Kidney epithelial cell (primary cell): ENCODE measurements at regions not wholly inside any gene's neighbourhood (a gene's known extent, or its start where the extent isn't known, plus 50 kb on each side); places are given as distances from the start of the nearest gene placed in this dataset.

Experiments
- DNase-seq: peaks from one replicate; pipeline ENCODE4 v3.0.0-alpha.2; 2010; ENCODE audit warnings: low read depth
- H3K27me3 ChIP-seq: 2 replicates; pipeline ENCODE4 v1.6.0; 2011; ENCODE audit warnings: low read length; ENCODE audit not compliant: control insufficient read depth, insufficient read depth
- H3K36me3 ChIP-seq: 2 replicates; pipeline ENCODE4 v1.5.1; 2011; ENCODE audit warnings: low read length; ENCODE audit not compliant: control insufficient read depth, insufficient read depth
- H3K4me3 ChIP-seq: 2 replicates; pipeline ENCODE4 v1.5.1; 2011; ENCODE audit warnings: low read depth, mild to moderate bottlenecking, control low read depth, low read length
- CTCF ChIP-seq: IDR thresholded peaks from 2 replicates; pipeline ENCODE4 v1.5.1; 2011; ENCODE audit warnings: mild to moderate bottlenecking, moderate library complexity, low read length, control low read depth, inconsistent platforms; ENCODE audit not compliant: insufficient read depth, poor library complexity, severe bottlenecking

GRCh38 chr6:97876711-97877110 lies 593.7 kb upstream of the MMS22L start:
- H3K36me3 ChIP-seq: no peaks in the 10 kb centered on the region
- no peak for DNase-seq
- H3K4me3 ChIP-seq: no peak overlapping the region
- no peaks in the 10 kb centered on the region for H3K27me3 ChIP-seq
- TF ChIP-seq CTCF: no peak

- no peak for TF ChIP-seq CTCF
These were observed 599.7 kb upstream of the MMS22L start for GRCh38 chr6:97882755-97883154.

GRCh38 chr6:97885325-97885724 lies 602.3 kb upstream of the MMS22L start:
- H3K4me3 ChIP-seq: no peak overlapping the region
- H3K36me3 ChIP-seq: no peaks in the 10 kb centered on the region
- DNase-seq: no peak
- no peaks in the 10 kb centered on the region for H3K27me3 ChIP-seq
- no peak for TF ChIP-seq CTCF

More at GRCh38 chr6:97882755-97883154, 599.7 kb upstream of the MMS22L start:
- no peak overlapping the region for H3K4me3 ChIP-seq
- no peaks in the 10 kb centered on the region for H3K27me3 ChIP-seq
- no peak for DNase-seq
- H3K36me3 ChIP-seq: no peaks in the 10 kb centered on the region

GRCh38 chr6:97885828-97886227 lies 602.8 kb upstream of the MMS22L start:
- DNase-seq: no peak
- Histone ChIP-seq H3K36me3 (no peaks in the 10 kb centered on the region), H3K4me3 (no peak overlapping the region), H3K27me3 (no peaks in the 10 kb centered on the region)
- no peak for TF ChIP-seq CTCF

GRCh38 chr6:97901531-97901930 lies 618.5 kb upstream of the MMS22L start:
- H3K4me3 ChIP-seq: no peak overlapping the region
- H3K27me3 ChIP-seq: no peaks in the 10 kb centered on the region
- no peak for TF ChIP-seq CTCF
- no peaks in the 10 kb centered on the region for H3K36me3 ChIP-seq
- no peak for DNase-seq

GRCh38 chr6:97909380-97909779 lies 626.4 kb upstream of the MMS22L start:
- TF ChIP-seq CTCF: no peak
- no peak for DNase-seq
- Histone ChIP-seq H3K4me3 (no peak overlapping the region), H3K36me3 (no peaks in the 10 kb centered on the region), H3K27me3 (no peaks in the 10 kb centered on the region)
